ENCODE measurements at regions not wholly inside any gene's neighbourhood (a gene's known extent, or its start where the extent isn't known, plus 50 kb on each side); places are given as distances from the start of the nearest gene placed in this dataset.
"Not testable (repeated sequence)": the region's sequence is repeated elsewhere in the genome, so short reads cannot be mapped to it uniquely, and the experiment has no call there.

GRCh38 chr13:105894697-105895096, 640.8 kb downstream of the EFNB2 start:
- intact Hi-C loops (cut with micrococcal nuclease): no loop called here

- intact Hi-C loops (cut with micrococcal nuclease): no loop called here
Observed at GRCh38 chr13:105890509-105890908, 645.0 kb downstream of the EFNB2 start.

- intact Hi-C loops (cut with micrococcal nuclease): no loop called here
Observed at GRCh38 chr13:105878119-105878700, 657.3 kb downstream of the EFNB2 start.

GRCh38 chr13:105874814-105875213, 660.6 kb downstream of the EFNB2 start:
- intact Hi-C loops (cut with micrococcal nuclease): no loop called here

GRCh38 chr13:105871768-105872167, 663.7 kb downstream of the EFNB2 start:
- intact Hi-C loops (cut with micrococcal nuclease): loop anchor here (1.0 kb wide), 1 partner anchor 44 kb away; no protein-coding TSS in a partner anchor

- intact Hi-C loops (cut with micrococcal nuclease): loop anchor here (1.0 kb wide), 1 partner anchor 44 kb away; no protein-coding TSS in a partner anchor
Observed at GRCh38 chr13:105871326-105871725, 664.1 kb downstream of the EFNB2 start.

- intact Hi-C loops (cut with micrococcal nuclease): no loop called here
Observed at GRCh38 chr13:105863300-105863920, 672.1 kb downstream of the EFNB2 start.

- intact Hi-C loops (cut with micrococcal nuclease): no loop called here
Observed at GRCh38 chr13:105848494-105848893, 687.0 kb downstream of the EFNB2 start.

- intact Hi-C loops (cut with micrococcal nuclease): no loop called here
Observed at GRCh38 chr13:105847527-105848291, 687.8 kb downstream of the EFNB2 start.

GRCh38 chr13:105846923-105847322, 688.5 kb downstream of the EFNB2 start:
- intact Hi-C loops (cut with micrococcal nuclease): no loop called here

GRCh38 chr13:105841286-105841685, 694.2 kb downstream of the EFNB2 start:
- intact Hi-C loops (cut with micrococcal nuclease): no loop called here

GRCh38 chr13:105838231-105838630, 697.2 kb downstream of the EFNB2 start:
- intact Hi-C loops (cut with micrococcal nuclease): no loop called here

- intact Hi-C loops (cut with micrococcal nuclease): not testable (repeated sequence)
Observed at GRCh38 chr13:105837295-105837694, 698.2 kb downstream of the EFNB2 start.

- intact Hi-C loops (cut with micrococcal nuclease): no loop called here
Observed at GRCh38 chr13:105830821-105831220, 704.6 kb downstream of the EFNB2 start.

- intact Hi-C loops (cut with micrococcal nuclease): no loop called here
Observed at GRCh38 chr13:105827111-105827809, 708.2 kb downstream of the EFNB2 start.

- intact Hi-C loops (cut with micrococcal nuclease): no loop called here
Observed at GRCh38 chr13:105825071-105825470, 710.4 kb downstream of the EFNB2 start.

- intact Hi-C loops (cut with micrococcal nuclease): no loop called here
Observed at GRCh38 chr13:105821337-105821736, 714.1 kb downstream of the EFNB2 start.

- intact Hi-C loops (cut with micrococcal nuclease): no loop called here
Observed at GRCh38 chr13:105820415-105820814, 715.0 kb downstream of the EFNB2 start.

GRCh38 chr13:105817498-105817897, 718.0 kb downstream of the EFNB2 start:
- intact Hi-C loops (cut with micrococcal nuclease): no loop called here

- intact Hi-C loops (cut with micrococcal nuclease): no loop called here
Observed at GRCh38 chr13:105816994-105817393, 718.5 kb downstream of the EFNB2 start.

GRCh38 chr13:105814902-105815250, 720.6 kb downstream of the EFNB2 start:
- intact Hi-C loops (cut with micrococcal nuclease): no loop called here

Measured in T-helper 1 cell treated with Interleukin-12 subunit alpha and Interleukin-12 subunit beta and Interleukin-4 antibody, amounts not matched to agents 30 ng/mL and 1 ng/mL, for 36 hours (primary cell).